HCT116 (cell line): ENCODE measurements at regions not wholly inside any gene's neighbourhood (a gene's known extent, or its start where the extent isn't known, plus 50 kb on each side); places are given as distances from the start of the nearest gene placed in this dataset.

Experiments used
- ATF3 ChIP-seq: IDR thresholded peaks from 2 replicates; pipeline ENCODE4 v1.6.1; 2012
- CTCF ChIP-seq, 3 experiments: fragments of 200-600 bp in 1 of 3; sonication (generic) in 1 of 3; IDR thresholded peaks in 2 of 3; conservative IDR thresholded peaks in 1 of 3; 2 replicates each; pipeline ENCODE4 v1.5.1; 2012 to 2017; ENCODE audit warnings: low read depth in 2 of 3, low read length in 2 of 3, antibody characterized with exemption in 1 of 3, borderline replicate concordance in 1 of 3, control low read depth in 1 of 3, mild to moderate bottlenecking in 1 of 3, mixed read lengths in 1 of 3, mixed run types in 1 of 3, moderate library complexity in 1 of 3; ENCODE audit not compliant: insufficient read depth in 1 of 3
- FOSL1 ChIP-seq: IDR thresholded peaks from 2 replicates; pipeline ENCODE4 v1.6.1; 2012; ENCODE audit warnings: low read depth
- JUND ChIP-seq: IDR thresholded peaks from 2 replicates; pipeline ENCODE4 v1.6.1; 2012
- POLR2A ChIP-seq: IDR thresholded peaks from 2 replicates; pipeline ENCODE4 v1.7.0; 2011; ENCODE audit warnings: borderline replicate concordance; ENCODE audit not compliant: insufficient read depth, insufficient read length; ENCODE audit errors: extremely low read depth
- POLR2AphosphoS5 ChIP-seq: IDR thresholded peaks from 2 replicates; pipeline ENCODE4 v1.6.1; 2011; ENCODE audit warnings: mild to moderate bottlenecking, low read depth, low read length, moderate library complexity
- REST ChIP-seq: IDR thresholded peaks from 2 replicates; pipeline ENCODE4 v1.6.1; 2012; ENCODE audit warnings: low read depth
- YY1 ChIP-seq: IDR thresholded peaks from 2 replicates; pipeline ENCODE4 v1.6.1; 2011; ENCODE audit warnings: low read length, low read depth, moderate library complexity, mild to moderate bottlenecking; ENCODE audit not compliant: insufficient replicate concordance; ENCODE audit errors: extremely low read depth
- ZBTB33 ChIP-seq: IDR thresholded peaks from 2 replicates; pipeline ENCODE4 v1.6.1; 2011; ENCODE audit warnings: mild to moderate bottlenecking, low read length, moderate library complexity; ENCODE audit not compliant: insufficient replicate concordance; ENCODE audit errors: extremely low read depth
- TF ChIP-seq, protein P1 (sequence below): IDR thresholded peaks from 2 replicates; pipeline ENCODE4 v1.6.1; 2012

DNA sequence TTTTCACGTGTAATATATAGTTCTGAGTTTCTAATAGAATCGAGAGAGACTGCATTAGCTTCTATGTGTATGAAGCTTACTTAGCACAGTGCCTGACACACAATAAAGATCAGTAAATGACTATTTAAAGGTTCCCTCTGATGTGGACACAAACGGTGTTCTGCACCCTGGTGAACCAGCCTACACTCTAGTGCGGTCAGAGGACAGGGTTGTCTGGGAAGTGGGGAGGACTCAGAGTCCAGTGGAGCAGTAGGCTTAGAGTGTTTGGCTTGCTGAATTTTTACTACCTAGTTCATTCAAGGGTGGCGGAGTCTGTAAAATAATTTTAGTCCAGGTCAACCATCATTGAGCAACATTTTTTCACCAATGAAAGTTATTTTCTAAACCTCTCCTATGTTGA lies 77.8 kb downstream of the DIPK2A start:
- TF ChIP-seq CTCF (IDR thresholded peaks at IDR 0.05 in 2 of 3, conservative IDR thresholded peaks at IDR 0.05 in 1 of 3; ENCODE audit: borderline replicate concordance in 1 of 3, insufficient read depth in 1 of 3, low read depth in 2 of 3, low read length in 2 of 3) (no peak), FOSL1 (no peak), JUND (no peak), POLR2A (no peak), ZBTB33 (no peak), POLR2AphosphoS5 (no peak), REST (no peak), YY1 (no peak), ATF3 (no peak)
- TF ChIP-seq, protein P1, sequence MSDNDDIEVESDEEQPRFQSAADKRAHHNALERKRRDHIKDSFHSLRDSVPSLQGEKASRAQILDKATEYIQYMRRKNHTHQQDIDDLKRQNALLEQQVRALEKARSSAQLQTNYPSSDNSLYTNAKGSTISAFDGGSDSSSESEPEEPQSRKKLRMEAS, result no peak
